ENCODE measurements at regions not wholly inside any gene's neighbourhood (a gene's known extent, or its start where the extent isn't known, plus 50 kb on each side); places are given as distances from the start of the nearest gene placed in this dataset.

- DNase-seq, result no peak
- Mint-ChIP-seq H3K27me3 (ENCODE audit: insufficient read depth) (no peaks in the 10 kb centered on the region), H3K4me3 (no peak overlapping the region), H3K27ac (no peak overlapping the region), H3K36me3 (ENCODE audit: low read depth) (no peaks in the 10 kb centered on the region), H3K4me1 (ENCODE audit: low read depth) (no peaks in the 10 kb centered on the region), H3K9me3 (peaks cover 14% of the 10 kb centered on the region)
- no peak for TF ChIP-seq CTCF (IDR thresholded peaks at IDR 0.05)
Measured at GRCh38 chr1:95438218-95438948, 204.4 kb downstream of the RWDD3 start.

- Mint-ChIP-seq H3K27ac (no peak overlapping the region), H3K27me3 (ENCODE audit: insufficient read depth) (no peaks in the 10 kb centered on the region), H3K4me3 (no peak overlapping the region), H3K36me3 (ENCODE audit: low read depth) (no peaks in the 10 kb centered on the region), H3K4me1 (ENCODE audit: low read depth) (no peaks in the 10 kb centered on the region), H3K9me3 (peaks cover 14% of the 10 kb centered on the region)
- no peak for TF ChIP-seq CTCF (IDR thresholded peaks at IDR 0.05)
- no peak for DNase-seq
Measured at GRCh38 chr1:95440511-95440910, 206.5 kb downstream of the RWDD3 start.

- Mint-ChIP-seq H3K36me3 (ENCODE audit: low read depth) (no peaks in the 10 kb centered on the region), H3K4me3 (no peak overlapping the region), H3K4me1 (ENCODE audit: low read depth) (no peaks in the 10 kb centered on the region), H3K27me3 (ENCODE audit: insufficient read depth) (no peaks in the 10 kb centered on the region), H3K27ac (no peak overlapping the region), H3K9me3 (peaks cover 25% of the 10 kb centered on the region)
- no peak for DNase-seq
- no peak for TF ChIP-seq CTCF (IDR thresholded peaks at IDR 0.05)
Measured at GRCh38 chr1:95449516-95449915, 215.5 kb downstream of the RWDD3 start.

GRCh38 chr1:95451054-95451453 lies 217.0 kb downstream of the RWDD3 start:
- TF ChIP-seq CTCF (IDR thresholded peaks at IDR 0.05), result no peak
- DNase-seq, result no peak
- no peak overlapping the region for H3K27ac Mint-ChIP-seq
- H3K4me3 Mint-ChIP-seq, result no peak overlapping the region
- H3K9me3 Mint-ChIP-seq, result peaks cover 33% of the 10 kb centered on the region
- H3K27me3 Mint-ChIP-seq (ENCODE audit: insufficient read depth), result peaks cover 1% of the 10 kb centered on the region; the same call in 1 of the 2 replicates
- H3K4me1 Mint-ChIP-seq (ENCODE audit: low read depth), result no peaks in the 10 kb centered on the region
- 0 out of 2 replicates have a peak, but pooled peaks cover 9% of the 10 kb centered on the region for H3K36me3 Mint-ChIP-seq (ENCODE audit: low read depth)

- Mint-ChIP-seq H3K27ac (no peak overlapping the region), H3K4me3 (no peak overlapping the region), H3K36me3 (ENCODE audit: low read depth) (0 out of 2 replicates have a peak, but pooled peaks cover 10% of the 10 kb centered on the region), H3K27me3 (ENCODE audit: insufficient read depth) (peaks cover 1% of the 10 kb centered on the region; the same call in 1 of the 2 replicates), H3K9me3 (peaks cover 41% of the 10 kb centered on the region), H3K4me1 (ENCODE audit: low read depth) (no peaks in the 10 kb centered on the region)
- TF ChIP-seq CTCF (IDR thresholded peaks at IDR 0.05), result no peak
- no peak for DNase-seq
Measured at GRCh38 chr1:95451904-95452303, 217.9 kb downstream of the RWDD3 start.
